H9 (cell line): ENCODE measurements at regions not wholly inside any gene's neighbourhood (a gene's known extent, or its start where the extent isn't known, plus 50 kb on each side); places are given as distances from the start of the nearest gene placed in this dataset.

Source experiments
- DNase-seq: peaks from one replicate; pipeline ENCODE4 v3.0.0-alpha.2; 2017
- H2AFZ ChIP-seq: one replicate; pipeline ENCODE4 v1.6.1; 2013; ENCODE audit warnings: mild to moderate bottlenecking, low read length, control low read depth, moderate library complexity
- H2AK5ac ChIP-seq: 2 replicates; pipeline ENCODE4 v1.6.1; 2013; ENCODE audit warnings: low read length, control low read depth, mixed read lengths; ENCODE audit not compliant: insufficient read length
- H2BK120ac ChIP-seq: one replicate; pipeline ENCODE4 v1.6.1; 2013; ENCODE audit warnings: low read depth, mild to moderate bottlenecking, low read length, control low read depth, inconsistent platforms; ENCODE audit not compliant: poor library complexity, severe bottlenecking
- H2BK12ac ChIP-seq: 2 replicates; pipeline ENCODE4 v1.6.1; 2013; ENCODE audit warnings: low read length, control low read depth, mixed read lengths, low read depth; ENCODE audit not compliant: insufficient read length
- H2BK15ac ChIP-seq: 2 replicates; pipeline ENCODE4 v1.6.1; 2013; ENCODE audit warnings: low read depth, low read length, control low read depth
- H2BK20ac ChIP-seq: one replicate; pipeline ENCODE4 v1.6.1; 2013; ENCODE audit warnings: low read depth, mild to moderate bottlenecking, low read length, control low read depth, inconsistent platforms; ENCODE audit not compliant: poor library complexity, severe bottlenecking
- H2BK5ac ChIP-seq: 2 replicates; pipeline ENCODE4 v1.6.1; 2013; ENCODE audit warnings: low read length, control low read depth, mixed read lengths; ENCODE audit not compliant: insufficient read length
- H3K14ac ChIP-seq: 2 replicates; pipeline ENCODE4 v1.6.1; 2013; ENCODE audit warnings: low read length, control low read depth; ENCODE audit not compliant: insufficient read depth
- H3K18ac ChIP-seq: 2 replicates; pipeline ENCODE4 v1.6.1; 2013; ENCODE audit warnings: low read depth, mild to moderate bottlenecking, mixed read lengths, low read length, control low read depth; ENCODE audit not compliant: insufficient read length
- H3K23ac ChIP-seq: 2 replicates; pipeline ENCODE4 v1.6.1; 2013; ENCODE audit warnings: low read length, control low read depth, mixed read lengths, low read depth; ENCODE audit not compliant: insufficient read length
- H3K23me2 ChIP-seq: 2 replicates; pipeline ENCODE4 v1.6.1; 2013; ENCODE audit warnings: low read depth, mild to moderate bottlenecking, mixed read lengths, low read length, control low read depth; ENCODE audit not compliant: insufficient read length, poor library complexity, severe bottlenecking
- H3K27ac ChIP-seq: 2 replicates; pipeline ENCODE4 v1.5.1; 2013; ENCODE audit warnings: low read length, control low read depth, mixed read lengths, low read depth; ENCODE audit not compliant: insufficient read length
- H3K27me3 ChIP-seq: 2 replicates; pipeline ENCODE4 v1.6.1; 2013; ENCODE audit warnings: low read length, control low read depth, inconsistent platforms; ENCODE audit not compliant: insufficient read depth
- H3K4ac ChIP-seq: 2 replicates; pipeline ENCODE4 v1.6.1; 2013; ENCODE audit warnings: low read depth, mild to moderate bottlenecking, control low read depth, inconsistent platforms, low read length, moderate library complexity
- H3K4me1 ChIP-seq: 2 replicates; pipeline ENCODE4 v1.6.1; 2013; ENCODE audit warnings: low read length, control low read depth, inconsistent platforms; ENCODE audit not compliant: insufficient read depth
- H3K4me2 ChIP-seq: 2 replicates; pipeline ENCODE4 v1.6.1; 2013; ENCODE audit warnings: low read length, control low read depth, mixed read lengths; ENCODE audit not compliant: insufficient read length, insufficient read depth
- H3K56ac ChIP-seq: 2 replicates; pipeline ENCODE4 v1.6.1; 2013; ENCODE audit warnings: low read depth, mild to moderate bottlenecking, mixed read lengths, low read length, control low read depth; ENCODE audit not compliant: insufficient read length
- H3K79me1 ChIP-seq: 2 replicates; pipeline ENCODE4 v1.6.1; 2013; ENCODE audit warnings: low read depth, mild to moderate bottlenecking, moderate library complexity, low read length, control low read depth, inconsistent platforms; ENCODE audit not compliant: insufficient read depth, poor library complexity, severe bottlenecking
- H3K79me2 ChIP-seq: 2 replicates; pipeline ENCODE4 v1.6.1; 2013; ENCODE audit warnings: low read length, control low read depth, inconsistent platforms; ENCODE audit not compliant: insufficient read depth
- H3K9ac ChIP-seq: 2 replicates; pipeline ENCODE4 v1.6.1; 2013; ENCODE audit warnings: low read length, control low read depth, mixed read lengths; ENCODE audit not compliant: insufficient read length; ENCODE audit errors: extremely low read depth
- H3K9me3 ChIP-seq: one replicate; pipeline ENCODE4 v1.6.1; 2013; ENCODE audit warnings: low read depth, low read length, inconsistent platforms; ENCODE audit not compliant: control insufficient read depth
- H3T11ph ChIP-seq: one replicate; pipeline ENCODE4 v1.6.1; 2013; ENCODE audit warnings: mild to moderate bottlenecking, low read length, control low read depth, inconsistent platforms
- H4K20me1 ChIP-seq: one replicate; pipeline ENCODE4 v1.6.1; 2013; ENCODE audit not compliant: control insufficient read depth, insufficient read length, insufficient read depth
- H4K5ac ChIP-seq: 2 replicates; pipeline ENCODE4 v1.6.1; 2013; ENCODE audit warnings: low read depth, mild to moderate bottlenecking, mixed read lengths, low read length, control low read depth; ENCODE audit not compliant: insufficient read length
- H4K8ac ChIP-seq: replicated peaks from 2 replicates; pipeline ENCODE4 v1.6.1; 2013; ENCODE audit warnings: low read length, control low read depth, mixed read lengths, low read depth; ENCODE audit not compliant: insufficient read length
- H4K91ac ChIP-seq: 2 replicates; pipeline ENCODE4 v1.6.1; 2013; ENCODE audit warnings: low read depth, mild to moderate bottlenecking, moderate library complexity, mixed read lengths, low read length, control low read depth; ENCODE audit not compliant: insufficient read length
- H3K27ac Mint-ChIP-seq, 3 experiments: 2 replicates in 2 of 3; 3 replicates in 1 of 3; pipeline ENCODE4 v1.8.0; 2020 to 2021; ENCODE audit warnings: mixed read lengths in 3 of 3, mild to moderate bottlenecking in 1 of 3, moderate library complexity in 1 of 3
- H3K27me3 Mint-ChIP-seq: 2 replicates; pipeline ENCODE4 v1.8.0; 2021; ENCODE audit warnings: low read depth, mild to moderate bottlenecking, moderate library complexity, mixed read lengths
- H3K36me3 Mint-ChIP-seq, 3 experiments: 2 replicates in 2 of 3; 3 replicates in 1 of 3; pipeline ENCODE4 v1.8.0; 2020 to 2021; ENCODE audit warnings: low read depth in 3 of 3, mixed read lengths in 3 of 3; ENCODE audit not compliant: insufficient read depth in 1 of 3
- H3K4me1 Mint-ChIP-seq, 2 experiments: 2 replicates each; pipeline ENCODE4 v1.8.0; 2020; ENCODE audit warnings: mixed read lengths in 2 of 2
- H3K4me3 Mint-ChIP-seq, 2 experiments: 2 replicates in 1 of 2; 3 replicates in 1 of 2; pipeline ENCODE4 v1.8.0; 2020 to 2021; ENCODE audit warnings: mild to moderate bottlenecking in 2 of 2, mixed read lengths in 2 of 2, moderate library complexity in 1 of 2
- H3K9me3 Mint-ChIP-seq, 2 experiments: 2 replicates in 1 of 2; 3 replicates in 1 of 2; pipeline ENCODE4 v1.8.0; 2020; ENCODE audit warnings: mild to moderate bottlenecking in 2 of 2, mixed read lengths in 2 of 2, moderate library complexity in 1 of 2
- CTCF ChIP-seq: fragments of 200-600 bp; sonication (generic); conservative IDR thresholded peaks from 3 replicates; pipeline ENCODE4 v1.8.0; 2021; ENCODE audit warnings: antibody characterized with exemption, mild to moderate bottlenecking
- WGBS: extraction: QIAGEN DNeasy Blood & Tissue Kit; methylation state at CpG from one replicate; pipeline ENCODE4 v1.1.7; 2013; ENCODE audit warnings: missing lambda C conversion rate, low lambda C conversion rate, mixed read lengths; ENCODE audit not compliant: insufficient read length; ENCODE audit errors: extremely low coverage; 5-methylcytosine and 5-hydroxymethylcytosine counted together

GRCh38 chr11:11143849-11144248 is 209.2 kb downstream of the CSNK2A3 start:
- Histone ChIP-seq H4K8ac (no peak overlapping the region), H3K27me3 (no peaks in the 10 kb centered on the region), H2BK5ac (no peak overlapping the region), H2BK20ac (no peak overlapping the region), H3K4me1 (peaks cover 3% of the 10 kb centered on the region; the same call in 1 of the 2 replicates), H3K27ac (no peak overlapping the region), H3K79me1 (no peaks in the 10 kb centered on the region), H3T11ph (no peak overlapping the region), H3K23me2 (no peaks in the 10 kb centered on the region), H2BK120ac (no peak overlapping the region), H3K23ac (no peak overlapping the region), H3K9me3 (no peaks in the 10 kb centered on the region), H3K9ac (no peak overlapping the region), H2BK15ac (no peak overlapping the region), H4K20me1 (no peaks in the 10 kb centered on the region), H3K14ac (0 out of 2 replicates have a peak overlapping the region, but pooled peaks have one; percentile 28), H3K4ac (no peak overlapping the region), H3K79me2 (no peaks in the 10 kb centered on the region), H4K5ac (no peak overlapping the region), H2AFZ (no peak overlapping the region), H2BK12ac (no peak overlapping the region), H2AK5ac (no peak overlapping the region), H4K91ac (no peak overlapping the region), H3K18ac (no peak overlapping the region), H3K4me2 (no peak overlapping the region), H3K56ac (no peak overlapping the region)
- no CpG with 5 or more reads among the region's 6 CpGs for WGBS
- TF ChIP-seq CTCF = no peak
- Mint-ChIP-seq H3K4me3 (no peak overlapping the region), H3K4me1 (peaks cover 6 to 10% of the 10 kb centered on the region in 2 experiments; a peak in 3 of 4 replicates), H3K27ac (no peak overlapping the region), H3K27me3 (peaks cover 2% of the 10 kb centered on the region; the same call in 1 of the 2 replicates), H3K36me3 (peaks cover 0 to 5% (median 3%) of the 10 kb centered on the region in 3 experiments; a peak in 1 of 7 replicates), H3K9me3 (peaks cover 0 to 4% of the 10 kb centered on the region in 2 experiments; a peak in 2 of 5 replicates)
- no peak for DNase-seq
